ENCODE measurements at regions not wholly inside any gene's neighbourhood (a gene's known extent, or its start where the extent isn't known, plus 50 kb on each side); places are given as distances from the start of the nearest gene placed in this dataset.

DNA sequence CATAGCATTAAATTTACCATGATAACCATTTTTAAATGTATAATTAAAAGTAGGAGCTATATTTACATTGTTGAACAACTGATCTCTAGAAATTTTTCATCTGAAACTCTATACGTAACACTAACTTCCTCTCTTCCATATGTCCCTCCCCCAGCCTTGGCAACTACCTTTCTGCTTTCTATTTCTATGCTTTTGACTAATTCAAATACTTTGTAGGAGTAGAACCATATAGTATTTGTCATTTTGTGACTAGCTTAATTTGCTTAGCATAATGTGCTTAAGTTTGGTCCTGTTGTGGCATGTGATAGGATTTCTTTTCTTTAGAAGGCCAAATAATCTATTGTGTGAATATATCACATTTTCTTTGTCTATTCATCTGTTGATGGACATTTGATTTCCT lies 225.3 kb upstream of the POT1 start:
- no peak for TF ChIP-seq POLR2AphosphoS5 (IDR thresholded peaks at IDR 0.05; ENCODE audit: low read depth, low read length)
- TF ChIP-seq POLR2A (IDR thresholded peaks at IDR 0.05; ENCODE audit: low read depth, low read length), result no peak
